ENCODE measurements at regions not wholly inside any gene's neighbourhood (a gene's known extent, or its start where the extent isn't known, plus 50 kb on each side); places are given as distances from the start of the nearest gene placed in this dataset.

- Histone ChIP-seq H3K27ac (no peak overlapping the region), H2AFZ (no peak overlapping the region), H3K4me3 (ENCODE audit: low read depth, low read length) (no peak overlapping the region), H3K4me2 (ENCODE audit: low read length) (no peak overlapping the region), H3K79me2 (no peaks in the 10 kb centered on the region), H3K4me1 (no peaks in the 10 kb centered on the region), H3K27me3 (ENCODE audit: control insufficient read depth, insufficient read depth, low read length) (no peaks in the 10 kb centered on the region), H3K9ac (no peak overlapping the region), H3K36me3 (ENCODE audit: control insufficient read depth, insufficient read depth, low read length) (no peaks in the 10 kb centered on the region), H3K9me3 (ENCODE audit: control insufficient read depth, low read length) (no peaks in the 10 kb centered on the region)
- no peak for TF ChIP-seq CTCF (IDR thresholded peaks at IDR 0.05)
Measured at GRCh38 chr6:165976684-165977083, 191.0 kb downstream of the TBXT start.

DNA sequence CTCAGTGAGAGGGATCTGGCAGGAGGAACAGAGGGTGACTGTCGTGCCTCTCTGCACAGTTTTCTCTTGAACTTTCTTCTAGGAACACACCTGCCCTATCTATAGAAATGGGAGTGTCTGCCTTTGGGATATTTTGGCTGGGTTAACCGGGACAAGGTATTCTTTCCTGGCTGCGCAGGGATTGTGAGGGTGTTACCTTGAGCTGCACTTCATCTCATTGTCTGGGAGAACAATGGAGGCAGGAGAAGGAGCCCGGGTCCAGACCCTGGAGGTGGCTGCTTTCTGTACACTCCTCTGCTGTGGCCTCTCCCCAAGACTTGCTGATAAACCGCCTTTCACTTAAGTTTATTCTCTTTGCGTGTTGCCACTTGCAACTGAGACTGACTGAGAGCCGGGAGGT is 192.8 kb downstream of the TBXT start:
- Histone ChIP-seq H3K9me3 (ENCODE audit: control insufficient read depth, low read length) (no peaks in the 10 kb centered on the region), H3K27ac (no peak overlapping the region), H3K79me2 (no peaks in the 10 kb centered on the region), H3K36me3 (ENCODE audit: control insufficient read depth, insufficient read depth, low read length) (no peaks in the 10 kb centered on the region), H3K4me2 (ENCODE audit: low read length) (no peak overlapping the region), H3K4me3 (ENCODE audit: low read depth, low read length) (no peak overlapping the region), H3K27me3 (ENCODE audit: control insufficient read depth, insufficient read depth, low read length) (peaks cover 3% of the 10 kb centered on the region), H2AFZ (no peak overlapping the region), H3K4me1 (no peaks in the 10 kb centered on the region), H3K9ac (no peak overlapping the region)
- no peak for TF ChIP-seq CTCF (IDR thresholded peaks at IDR 0.05)

- Histone ChIP-seq H3K27ac (no peak overlapping the region), H3K4me1 (no peaks in the 10 kb centered on the region), H3K9ac (no peak overlapping the region), H3K4me2 (ENCODE audit: low read length) (no peak overlapping the region), H3K36me3 (ENCODE audit: control insufficient read depth, insufficient read depth, low read length) (no peaks in the 10 kb centered on the region), H3K79me2 (no peaks in the 10 kb centered on the region), H3K4me3 (ENCODE audit: low read depth, low read length) (no peak overlapping the region), H2AFZ (no peak overlapping the region), H3K9me3 (ENCODE audit: control insufficient read depth, low read length) (no peaks in the 10 kb centered on the region), H3K27me3 (ENCODE audit: control insufficient read depth, insufficient read depth, low read length) (peaks cover 3% of the 10 kb centered on the region)
- no peak for TF ChIP-seq CTCF (IDR thresholded peaks at IDR 0.05)
Measured at GRCh38 chr6:165973473-165973872, 194.2 kb downstream of the TBXT start.

DNA sequence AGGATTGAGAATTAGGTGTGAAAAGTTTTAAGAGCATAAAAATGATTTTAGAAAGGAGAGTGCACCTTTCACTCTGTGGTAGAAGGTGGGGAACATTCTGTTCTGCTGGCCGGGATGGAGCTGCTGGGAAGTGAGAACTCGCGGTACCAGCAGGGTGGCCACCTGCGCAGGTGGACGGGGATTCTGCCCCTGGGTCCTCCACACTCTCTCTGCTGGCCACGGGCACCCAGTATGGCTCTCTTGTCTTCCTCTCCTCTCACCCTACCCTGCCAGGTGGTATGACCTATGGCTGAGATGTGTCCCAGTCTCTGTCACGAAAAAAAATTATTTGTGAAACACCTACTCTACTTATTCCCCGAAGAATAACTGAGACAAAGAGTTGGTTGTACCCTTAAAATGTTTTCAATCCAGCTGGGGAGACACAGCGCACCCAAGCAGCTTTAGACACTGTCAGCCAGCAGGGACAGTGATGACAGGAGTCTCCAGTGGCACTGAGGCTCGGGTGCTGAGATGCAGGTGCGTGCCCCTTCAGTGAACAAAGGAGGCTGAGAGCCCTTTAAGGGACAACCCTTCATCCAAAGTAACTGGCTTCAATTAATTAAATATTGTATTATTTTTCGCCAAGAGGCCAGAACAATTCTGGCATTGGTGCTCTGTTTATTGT is 195.4 kb downstream of the TBXT start:
- H3K4me3 ChIP-seq (ENCODE audit: low read depth, low read length), result no peak overlapping the region
- H3K9ac ChIP-seq, result no peak overlapping the region
- TF ChIP-seq CTCF (IDR thresholded peaks at IDR 0.05), result no peak
- H3K27ac ChIP-seq, result no peak overlapping the region
- H3K79me2 ChIP-seq, result no peaks in the 10 kb centered on the region
- no peak overlapping the region for H3K4me2 ChIP-seq (ENCODE audit: low read length)
- H3K36me3 ChIP-seq (ENCODE audit: control insufficient read depth, insufficient read depth, low read length), result no peaks in the 10 kb centered on the region
- no peaks in the 10 kb centered on the region for H3K4me1 ChIP-seq
- H3K27me3 ChIP-seq (ENCODE audit: control insufficient read depth, insufficient read depth, low read length), result peaks cover 3% of the 10 kb centered on the region
- no peaks in the 10 kb centered on the region for H3K9me3 ChIP-seq (ENCODE audit: control insufficient read depth, low read length)
- no peak overlapping the region for H2AFZ ChIP-seq

DNA sequence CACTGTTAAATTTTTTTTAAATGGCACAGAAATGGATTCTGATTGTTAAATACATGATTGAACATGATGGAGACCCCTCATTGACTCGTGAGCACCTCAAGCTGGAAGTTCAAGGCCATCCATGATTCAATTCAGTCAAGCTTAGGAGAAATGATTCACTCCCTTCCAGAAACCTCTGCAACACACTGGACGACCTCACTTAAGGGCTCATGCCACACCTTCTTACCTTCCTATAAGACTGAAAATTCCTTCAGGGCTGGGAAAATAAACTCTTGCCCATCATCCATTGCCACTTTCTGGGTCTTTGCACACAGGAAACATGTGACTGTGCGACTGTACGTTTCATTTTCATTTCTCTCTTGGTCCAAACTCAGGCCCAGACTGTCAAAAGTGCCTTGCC is 196.4 kb downstream of the TBXT start:
- H3K4me1 ChIP-seq, result no peaks in the 10 kb centered on the region

More for the DNA sequence above, 196.4 kb downstream of the TBXT start:
- no peaks in the 10 kb centered on the region for H3K36me3 ChIP-seq (ENCODE audit: control insufficient read depth, insufficient read depth, low read length)
- H3K79me2 ChIP-seq, result no peaks in the 10 kb centered on the region
- H3K9me3 ChIP-seq (ENCODE audit: control insufficient read depth, low read length), result no peaks in the 10 kb centered on the region
- no peak overlapping the region for H3K27ac ChIP-seq
- no peak overlapping the region for H3K9ac ChIP-seq
- H3K4me3 ChIP-seq (ENCODE audit: low read depth, low read length), result no peak overlapping the region
- H3K27me3 ChIP-seq (ENCODE audit: control insufficient read depth, insufficient read depth, low read length), result peaks cover 3% of the 10 kb centered on the region
- no peak overlapping the region for H3K4me2 ChIP-seq (ENCODE audit: low read length)
- TF ChIP-seq CTCF (IDR thresholded peaks at IDR 0.05), result no peak
- no peak overlapping the region for H2AFZ ChIP-seq
